Bronchial epithelial cell (primary cell): ENCODE measurements at regions not wholly inside any gene's neighbourhood (a gene's known extent, or its start where the extent isn't known, plus 50 kb on each side); places are given as distances from the start of the nearest gene placed in this dataset.

Experiments used
- DNase-seq: peaks from one replicate; pipeline ENCODE4 v3.0.0-alpha.2; 2010; ENCODE audit warnings: low read depth
- FAIRE-seq: peaks from 2 replicates; lab custom pipeline; 2011; peaks lifted over from hg19 to GRCh38; lab: Jason Lieb, UNC
- H3K27me3 ChIP-seq: 2 replicates; pipeline ENCODE4 v1.5.1; 2011; ENCODE audit warnings: low read length; ENCODE audit not compliant: control insufficient read depth, insufficient read depth
- H3K36me3 ChIP-seq: 2 replicates; pipeline ENCODE4 v1.5.1; 2011; ENCODE audit warnings: low read length; ENCODE audit not compliant: control insufficient read depth, insufficient read depth
- H3K4me3 ChIP-seq: 2 replicates; pipeline ENCODE4 v1.5.1; 2011; ENCODE audit warnings: mild to moderate bottlenecking, low read depth, low read length, control low read depth
- CTCF ChIP-seq: IDR thresholded peaks from 2 replicates; pipeline ENCODE4 v1.5.1; 2011; ENCODE audit warnings: mild to moderate bottlenecking, moderate library complexity, low read length, control low read depth, inconsistent platforms; ENCODE audit not compliant: insufficient read depth, severe bottlenecking

DNA sequence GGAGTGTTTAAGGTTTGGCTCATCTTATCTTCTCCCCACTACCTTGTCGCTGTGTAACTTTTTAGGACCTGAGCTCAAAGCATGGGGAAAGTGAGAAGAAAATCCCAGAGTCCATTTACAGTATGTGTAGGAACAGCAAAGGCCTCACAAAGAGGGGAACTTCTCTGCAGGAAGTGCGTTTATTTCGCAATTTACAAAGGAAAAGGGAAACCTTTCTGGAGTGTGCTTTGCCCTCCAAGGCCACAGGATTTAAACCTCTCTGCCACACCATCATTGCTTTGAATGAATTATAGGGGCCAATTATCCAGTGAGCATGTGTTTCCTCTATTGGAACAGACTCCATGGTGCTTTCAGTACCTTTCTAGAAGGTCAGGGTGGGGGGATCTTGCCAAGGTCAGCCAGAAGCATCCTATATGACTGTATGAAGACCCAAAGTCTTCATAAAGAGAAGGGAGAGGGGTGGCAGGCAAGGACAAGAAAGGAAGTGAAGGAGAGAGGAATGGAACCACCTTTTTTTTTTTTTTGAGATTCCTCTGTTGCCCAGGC lies 68.1 kb upstream of the LMO2 start:
- DNase-seq (no peak), FAIRE-seq (no peak)
- Histone ChIP-seq H3K4me3 (no peak overlapping the region), H3K36me3 (no peaks in the 10 kb centered on the region), H3K27me3 (no peaks in the 10 kb centered on the region)
- TF ChIP-seq CTCF: no peak

DNA sequence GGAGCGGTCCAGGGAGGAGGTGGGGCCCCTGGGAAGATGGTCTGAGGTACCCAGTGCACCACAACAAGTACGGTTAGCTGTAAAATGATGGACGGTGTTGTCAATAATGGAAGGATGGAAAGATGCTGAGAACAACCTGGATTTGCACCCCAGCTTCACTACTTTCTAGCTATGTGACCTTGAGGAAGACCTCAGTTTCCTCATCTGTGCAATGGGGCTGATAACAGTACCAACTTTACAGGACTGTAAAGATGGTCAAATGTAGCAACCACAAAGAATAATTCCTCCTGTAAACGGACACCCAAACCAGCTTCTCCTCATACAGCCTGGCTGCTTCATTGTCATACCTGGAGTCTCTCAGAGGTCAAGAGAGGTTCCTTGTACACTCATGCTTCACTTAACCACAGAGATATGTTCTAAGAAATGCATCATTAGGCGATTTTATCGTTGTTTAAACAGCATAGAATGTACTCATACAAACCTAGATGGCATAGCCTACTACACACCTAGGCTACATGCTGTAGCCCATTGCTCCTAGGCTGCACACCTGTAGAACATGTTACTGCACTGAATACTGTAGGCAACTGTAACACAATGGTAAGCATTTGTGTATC lies 65.5 kb upstream of the LMO2 start:
- FAIRE-seq: no peak
- Histone ChIP-seq H3K4me3 (no peak overlapping the region), H3K27me3 (no peaks in the 10 kb centered on the region), H3K36me3 (no peaks in the 10 kb centered on the region)
- peak; percentile 29 for DNase-seq
- TF ChIP-seq CTCF: no peak

DNA sequence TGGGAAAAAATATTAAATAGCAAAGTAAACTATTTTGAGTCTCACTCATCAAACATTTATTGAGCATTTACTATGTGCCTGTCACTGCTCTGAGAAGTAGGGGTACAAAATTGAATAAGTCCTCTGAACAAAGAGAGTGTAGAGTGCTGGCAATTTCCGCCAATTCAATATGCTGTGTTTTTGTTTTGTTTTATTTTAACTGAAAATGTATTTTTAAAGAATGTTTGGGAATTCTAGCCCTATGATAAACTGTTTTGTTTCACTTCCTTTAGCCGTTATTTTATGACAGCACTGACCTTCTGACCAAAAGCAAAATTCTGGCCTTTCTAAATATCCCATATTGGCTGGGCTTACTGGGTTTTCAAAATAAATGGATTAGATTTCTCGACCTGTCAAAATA lies 64.7 kb upstream of the LMO2 start:
- TF ChIP-seq CTCF: no peak
- no peak for DNase-seq

DNA sequence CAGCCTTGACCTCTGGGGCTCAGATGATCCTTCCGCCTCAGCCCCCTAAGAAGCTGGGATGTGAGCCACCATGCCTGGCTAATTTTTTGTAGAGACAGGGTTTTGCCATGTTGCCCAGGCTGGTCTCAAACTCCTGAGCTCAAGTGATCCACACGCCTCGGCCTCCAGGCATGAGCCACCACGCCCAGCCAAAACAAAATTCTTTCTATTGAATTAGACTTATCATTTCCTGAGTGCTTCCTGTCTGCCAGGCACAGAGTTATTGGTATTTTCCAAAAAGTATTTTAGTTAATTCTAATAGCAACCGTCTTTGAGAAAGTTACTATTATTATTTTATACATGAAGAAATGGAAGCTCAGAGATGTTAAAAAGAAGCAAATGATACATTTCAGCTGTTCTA lies 61.4 kb upstream of the LMO2 start:
- Histone ChIP-seq H3K4me3 (no peak overlapping the region), H3K27me3 (no peaks in the 10 kb centered on the region), H3K36me3 (no peaks in the 10 kb centered on the region)
- TF ChIP-seq CTCF: no peak
- FAIRE-seq (no peak), DNase-seq (no peak)

More for the DNA sequence above, 64.7 kb upstream of the LMO2 start:
- Histone ChIP-seq H3K36me3 (no peaks in the 10 kb centered on the region), H3K27me3 (no peaks in the 10 kb centered on the region), H3K4me3 (no peak overlapping the region)
- no peak for FAIRE-seq

DNA sequence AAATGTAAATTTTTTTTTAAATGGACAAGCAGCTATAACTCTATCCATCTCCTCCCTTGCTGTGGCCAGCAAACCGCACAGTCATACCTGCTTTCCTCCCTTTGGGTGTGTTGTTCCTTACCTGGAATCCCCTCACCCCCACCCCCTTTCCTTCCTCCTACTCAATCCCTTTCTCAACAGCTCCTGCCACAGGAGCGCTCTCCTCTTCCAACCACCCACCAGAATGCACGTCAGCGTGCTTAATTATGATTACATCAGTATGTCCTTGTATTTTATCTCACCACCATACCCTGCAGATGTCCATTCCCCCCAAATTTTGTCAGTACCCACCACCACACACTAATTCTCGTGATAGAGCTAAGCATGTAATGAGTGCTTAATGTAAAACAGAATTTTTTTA lies 60.9 kb upstream of the LMO2 start:
- Histone ChIP-seq H3K36me3 (no peaks in the 10 kb centered on the region), H3K4me3 (no peak overlapping the region), H3K27me3 (no peaks in the 10 kb centered on the region)
- DNase-seq: no peak
- FAIRE-seq: no peak
- no peak for TF ChIP-seq CTCF
